Breast epithelium (tissue), 3 donors: ENCODE measurements at regions not wholly inside any gene's neighbourhood (a gene's known extent, or its start where the extent isn't known, plus 50 kb on each side); places are given as distances from the start of the nearest gene placed in this dataset.

Source experiments
- POLR2A ChIP-seq: fragments of 450-650 bp; IDR thresholded peaks from one replicate; pipeline ENCODE4 v1.6.1; 2016; ENCODE audit warnings: antibody characterized with exemption, mild to moderate bottlenecking, moderate library complexity
- POLR2AphosphoS5 ChIP-seq, 3 donors: sonication (generic); formaldehyde crosslinking; IDR thresholded peaks; one replicate each; pipeline ENCODE4 v1.6.1; 2017; ENCODE audit warnings: antibody characterized with exemption in 3 of 3
- TF ChIP-seq, protein P1 (sequence below), 3 donors: fragments of 450-650 bp; IDR thresholded peaks; one replicate each; pipeline ENCODE4 v1.5.1; 2016 to 2017; ENCODE audit warnings: antibody characterized with exemption in 3 of 3, mild to moderate bottlenecking in 3 of 3, moderate library complexity in 3 of 3

DNA sequence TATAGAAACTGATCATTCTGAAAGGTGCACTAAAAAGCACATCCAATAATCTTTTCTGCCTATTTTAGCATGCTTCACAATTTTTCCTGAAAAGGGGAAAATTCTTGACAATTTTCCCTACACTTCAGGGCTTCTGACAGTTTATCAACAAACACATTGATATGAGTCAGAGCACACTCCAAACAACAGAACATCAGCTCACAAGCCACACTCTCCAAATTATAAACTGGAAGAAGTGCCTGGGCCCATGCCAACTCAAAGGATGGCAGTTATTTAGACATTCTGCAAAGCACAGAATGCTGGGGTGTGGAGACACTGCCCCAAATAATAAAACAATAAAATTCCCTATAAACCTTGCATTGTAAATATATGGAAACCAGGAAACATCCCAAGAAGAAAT lies 90.8 kb downstream of the ELAPOR2 start:
- TF ChIP-seq, protein P1, sequence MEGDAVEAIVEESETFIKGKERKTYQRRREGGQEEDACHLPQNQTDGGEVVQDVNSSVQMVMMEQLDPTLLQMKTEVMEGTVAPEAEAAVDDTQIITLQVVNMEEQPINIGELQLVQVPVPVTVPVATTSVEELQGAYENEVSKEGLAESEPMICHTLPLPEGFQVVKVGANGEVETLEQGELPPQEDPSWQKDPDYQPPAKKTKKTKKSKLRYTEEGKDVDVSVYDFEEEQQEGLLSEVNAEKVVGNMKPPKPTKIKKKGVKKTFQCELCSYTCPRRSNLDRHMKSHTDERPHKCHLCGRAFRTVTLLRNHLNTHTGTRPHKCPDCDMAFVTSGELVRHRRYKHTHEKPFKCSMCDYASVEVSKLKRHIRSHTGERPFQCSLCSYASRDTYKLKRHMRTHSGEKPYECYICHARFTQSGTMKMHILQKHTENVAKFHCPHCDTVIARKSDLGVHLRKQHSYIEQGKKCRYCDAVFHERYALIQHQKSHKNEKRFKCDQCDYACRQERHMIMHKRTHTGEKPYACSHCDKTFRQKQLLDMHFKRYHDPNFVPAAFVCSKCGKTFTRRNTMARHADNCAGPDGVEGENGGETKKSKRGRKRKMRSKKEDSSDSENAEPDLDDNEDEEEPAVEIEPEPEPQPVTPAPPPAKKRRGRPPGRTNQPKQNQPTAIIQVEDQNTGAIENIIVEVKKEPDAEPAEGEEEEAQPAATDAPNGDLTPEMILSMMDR (IDR thresholded peaks at IDR 0.05), result no peak
- TF ChIP-seq POLR2AphosphoS5 (IDR thresholded peaks at IDR 0.05) (no peak), POLR2A (no peak)
